ENCODE measurements at regions not wholly inside any gene's neighbourhood (a gene's known extent, or its start where the extent isn't known, plus 50 kb on each side); places are given as distances from the start of the nearest gene placed in this dataset.

GRCh38 chr12:88925454-88925853, 345.2 kb upstream of the KITLG start:
- H3K4me3 ChIP-seq = no peak overlapping the region
- intact Hi-C loops (cut with DNase I; ENCODE audit: low total_unique reads) = no loop called here
- no peak for DNase-seq
- H3K4me1 ChIP-seq = no peaks in the 10 kb centered on the region
- no peak overlapping the region for H3K27ac ChIP-seq
- TF ChIP-seq CTCF (IDR thresholded peaks at IDR 0.05) = no peak
- TF ChIP-seq POLR2A (IDR thresholded peaks at IDR 0.05) = no peak
- H3K9me3 ChIP-seq = no peaks in the 10 kb centered on the region
- H3K36me3 ChIP-seq (ENCODE audit: low read depth, missing control alignments) = no peaks in the 10 kb centered on the region
- H3K27me3 ChIP-seq = no peaks in the 10 kb centered on the region

- H3K27me3 ChIP-seq = no peaks in the 10 kb centered on the region
- no peak overlapping the region for H3K27ac ChIP-seq
- no peaks in the 10 kb centered on the region for H3K4me1 ChIP-seq
- no peak overlapping the region for H3K4me3 ChIP-seq
- 50 to 62% methylated on average over 4 of the region's 4 CpGs for WGBS, 2 donors
- DNase-seq = no peak
- intact Hi-C loops (cut with DNase I; ENCODE audit: low total_unique reads) = no loop called here
- H3K36me3 ChIP-seq (ENCODE audit: low read depth, missing control alignments) = no peaks in the 10 kb centered on the region
- TF ChIP-seq CTCF (IDR thresholded peaks at IDR 0.05) (no peak), POLR2A (IDR thresholded peaks at IDR 0.05) (no peak)
- no peaks in the 10 kb centered on the region for H3K9me3 ChIP-seq
These were observed 343.9 kb upstream of the KITLG start for GRCh38 chr12:88924162-88924561.

- DNase-seq = no peak
These were observed 343.4 kb upstream of the KITLG start for GRCh38 chr12:88923631-88924030.

GRCh38 chr12:88922816-88923215, 342.5 kb upstream of the KITLG start:
- H3K36me3 ChIP-seq (ENCODE audit: low read depth, missing control alignments) = no peaks in the 10 kb centered on the region
- WGBS, 2 donors = 82 to 85% methylated on average over 1 of the region's 1 CpG
- no peaks in the 10 kb centered on the region for H3K27me3 ChIP-seq
- H3K4me1 ChIP-seq = no peaks in the 10 kb centered on the region
- intact Hi-C loops (cut with DNase I; ENCODE audit: low total_unique reads) = no loop called here
- DNase-seq = no peak
- no peak overlapping the region for H3K27ac ChIP-seq
- no peak overlapping the region for H3K4me3 ChIP-seq
- no peak for TF ChIP-seq CTCF (IDR thresholded peaks at IDR 0.05)
- TF ChIP-seq POLR2A (IDR thresholded peaks at IDR 0.05) = no peak
- H3K9me3 ChIP-seq = no peaks in the 10 kb centered on the region

More at GRCh38 chr12:88923631-88924030, 343.4 kb upstream of the KITLG start:
- 77 to 90% methylated on average over 3 of the region's 3 CpGs for WGBS, 2 donors
- no peaks in the 10 kb centered on the region for H3K4me1 ChIP-seq
- H3K9me3 ChIP-seq = no peaks in the 10 kb centered on the region
- no peaks in the 10 kb centered on the region for H3K27me3 ChIP-seq
- no peak overlapping the region for H3K4me3 ChIP-seq
- no peak overlapping the region for H3K27ac ChIP-seq
- intact Hi-C loops (cut with DNase I; ENCODE audit: low total_unique reads) = no loop called here
- no peaks in the 10 kb centered on the region for H3K36me3 ChIP-seq (ENCODE audit: low read depth, missing control alignments)
- TF ChIP-seq CTCF (IDR thresholded peaks at IDR 0.05) (no peak), POLR2A (IDR thresholded peaks at IDR 0.05) (no peak)

- H3K4me3 ChIP-seq = no peak overlapping the region
- no peaks in the 10 kb centered on the region for H3K27me3 ChIP-seq
- intact Hi-C loops (cut with DNase I; ENCODE audit: low total_unique reads) = no loop called here
- no peaks in the 10 kb centered on the region for H3K4me1 ChIP-seq
- H3K36me3 ChIP-seq (ENCODE audit: low read depth, missing control alignments) = no peaks in the 10 kb centered on the region
- no peaks in the 10 kb centered on the region for H3K9me3 ChIP-seq
- 76% methylated on average over 3 of the region's 3 CpGs for WGBS, 2 donors
- TF ChIP-seq POLR2A (IDR thresholded peaks at IDR 0.05) (no peak), CTCF (IDR thresholded peaks at IDR 0.05) (no peak)
- DNase-seq = no peak
- H3K27ac ChIP-seq = no peak overlapping the region
These were observed 341.7 kb upstream of the KITLG start for GRCh38 chr12:88921890-88922532.
